Astrocyte (in vitro differentiated cells and primary cell): ENCODE measurements at regions not wholly inside any gene's neighbourhood (a gene's known extent, or its start where the extent isn't known, plus 50 kb on each side); places are given as distances from the start of the nearest gene placed in this dataset.
A peak's percentile ranks its signal among the peaks of the same experiment; 100 is the strongest.

Source experiments
- DNase-seq: peaks from one replicate; pipeline ENCODE4 v3.0.0-alpha.2; 2010; ENCODE audit warnings: low read depth
- FAIRE-seq: peaks from 2 replicates; lab custom pipeline; 2011; peaks lifted over from hg19 to GRCh38; lab: Jason Lieb, UNC
- H2AFZ ChIP-seq: 2 replicates; pipeline ENCODE4 v1.6.0; 2012; ENCODE audit warnings: low read depth, low read length, inconsistent platforms
- H3K27ac ChIP-seq: 2 replicates; pipeline ENCODE4 v1.5.1; 2011; ENCODE audit warnings: low read depth, low read length, inconsistent platforms
- H3K27me3 ChIP-seq: 2 replicates; pipeline ENCODE4 v1.6.0; 2011; ENCODE audit warnings: low read length, inconsistent platforms; ENCODE audit not compliant: insufficient read depth
- H3K36me3 ChIP-seq: 2 replicates; pipeline ENCODE4 v1.5.1; 2011; ENCODE audit warnings: low read length, inconsistent platforms; ENCODE audit not compliant: insufficient read depth
- H3K4me1 ChIP-seq: 2 replicates; pipeline ENCODE4 v1.5.1; 2011; ENCODE audit warnings: low read length, inconsistent platforms; ENCODE audit not compliant: insufficient read depth
- H3K4me2 ChIP-seq: 2 replicates; pipeline ENCODE4 v1.6.0; 2012; ENCODE audit warnings: low read length, inconsistent platforms
- H3K4me3 ChIP-seq: 2 replicates; pipeline ENCODE4 v1.5.1; 2011; ENCODE audit warnings: low read depth, mild to moderate bottlenecking, low read length, inconsistent platforms; ENCODE audit not compliant: insufficient read depth
- H3K79me2 ChIP-seq: 2 replicates; pipeline ENCODE4 v1.6.0; 2012; ENCODE audit warnings: mild to moderate bottlenecking, low read length, inconsistent platforms; ENCODE audit not compliant: insufficient read depth
- H3K9ac ChIP-seq: 2 replicates; pipeline ENCODE4 v1.6.0; 2012; ENCODE audit warnings: mild to moderate bottlenecking, low read length, inconsistent platforms
- H3K9me3 ChIP-seq: 2 replicates; pipeline ENCODE4 v1.5.1; 2012; ENCODE audit warnings: low read depth, mild to moderate bottlenecking, low read length, inconsistent platforms; ENCODE audit not compliant: insufficient read depth
- H4K20me1 ChIP-seq: 2 replicates; pipeline ENCODE4 v1.6.0; 2012; ENCODE audit warnings: low read length, inconsistent platforms; ENCODE audit not compliant: insufficient read depth
- H3K27ac Mint-ChIP-seq: one replicate; pipeline ENCODE4 v1.8.0; 2021; ENCODE audit warnings: mild to moderate bottlenecking, mixed read lengths; ENCODE audit not compliant: unreplicated experiment
- H3K27me3 Mint-ChIP-seq: one replicate; pipeline ENCODE4 v1.8.0; 2021; ENCODE audit warnings: low read depth, mixed read lengths; ENCODE audit not compliant: unreplicated experiment
- H3K36me3 Mint-ChIP-seq: one replicate; pipeline ENCODE4 v1.8.0; 2021; ENCODE audit warnings: low read depth, mixed read lengths; ENCODE audit not compliant: unreplicated experiment
- H3K4me1 Mint-ChIP-seq: one replicate; pipeline ENCODE4 v1.8.0; 2021; ENCODE audit warnings: low read depth, mixed read lengths; ENCODE audit not compliant: unreplicated experiment
- H3K4me3 Mint-ChIP-seq: one replicate; pipeline ENCODE4 v1.8.0; 2021; ENCODE audit warnings: mild to moderate bottlenecking, moderate library complexity, mixed read lengths; ENCODE audit not compliant: unreplicated experiment
- H3K9me3 Mint-ChIP-seq: one replicate; pipeline ENCODE4 v1.8.0; 2021; ENCODE audit warnings: mild to moderate bottlenecking, mixed read lengths; ENCODE audit not compliant: unreplicated experiment
- CTCF ChIP-seq: IDR thresholded peaks from 2 replicates; pipeline ENCODE4 v1.5.1; 2011; ENCODE audit warnings: low read depth, mild to moderate bottlenecking, inconsistent platforms, low read length, moderate library complexity; ENCODE audit not compliant: insufficient read depth
- EZH2 ChIP-seq: IDR thresholded peaks from 2 replicates; pipeline ENCODE4 v1.6.1; 2012; ENCODE audit warnings: mild to moderate bottlenecking, low read length, inconsistent platforms; ENCODE audit not compliant: insufficient read depth

GRCh38 chr16:80367037-80367658, 173.6 kb upstream of the DYNLRB2 start:
- Histone ChIP-seq H2AFZ (no peak overlapping the region), H3K27me3 (no peaks in the 10 kb centered on the region)

GRCh38 chr16:80366023-80366422, 174.8 kb upstream of the DYNLRB2 start:
- no peak overlapping the region for H3K4me3 Mint-ChIP-seq
- Histone ChIP-seq H3K27me3 (no peaks in the 10 kb centered on the region), H2AFZ (no peak overlapping the region), H3K79me2 (no peaks in the 10 kb centered on the region), H3K9me3 (no peaks in the 10 kb centered on the region), H4K20me1 (no peaks in the 10 kb centered on the region), H3K4me3 (no peak overlapping the region), H3K9ac (no peak overlapping the region), H3K4me2 (no peak overlapping the region), H3K27ac (no peak overlapping the region), H3K4me1 (no peaks in the 10 kb centered on the region), H3K36me3 (no peaks in the 10 kb centered on the region)
- H3K36me3 Mint-ChIP-seq: no peaks in the 10 kb centered on the region
- TF ChIP-seq CTCF: no peak
- TF ChIP-seq EZH2: no peak
- H3K27ac Mint-ChIP-seq: no peak overlapping the region
- peaks cover 17% of the 10 kb centered on the region for H3K27me3 Mint-ChIP-seq
- DNase-seq (peak; percentile 22), FAIRE-seq (no peak)
- H3K4me1 Mint-ChIP-seq: peaks cover 1% of the 10 kb centered on the region
- H3K9me3 Mint-ChIP-seq: no peaks in the 10 kb centered on the region

More at GRCh38 chr16:80367037-80367658, 173.6 kb upstream of the DYNLRB2 start:
- no peak overlapping the region for H3K4me3 ChIP-seq
- H3K27ac ChIP-seq: no peak overlapping the region
- no peaks in the 10 kb centered on the region for H3K79me2 ChIP-seq
- no peaks in the 10 kb centered on the region for H3K9me3 Mint-ChIP-seq
- H3K36me3 ChIP-seq: no peaks in the 10 kb centered on the region
- H3K4me3 Mint-ChIP-seq: no peak overlapping the region
- no peaks in the 10 kb centered on the region for H3K4me1 ChIP-seq
- H3K9me3 ChIP-seq: no peaks in the 10 kb centered on the region
- DNase-seq: no peak
- peaks cover 1% of the 10 kb centered on the region for H3K4me1 Mint-ChIP-seq
- H3K4me2 ChIP-seq: no peak overlapping the region
- peaks cover 11% of the 10 kb centered on the region for H3K27me3 Mint-ChIP-seq
- no peak overlapping the region for H3K9ac ChIP-seq
- no peaks in the 10 kb centered on the region for H3K36me3 Mint-ChIP-seq
- H4K20me1 ChIP-seq: no peaks in the 10 kb centered on the region
- H3K27ac Mint-ChIP-seq: no peak overlapping the region
- TF ChIP-seq CTCF (no peak), EZH2 (no peak)
- no peak for FAIRE-seq

GRCh38 chr16:80362816-80363215, 178.0 kb upstream of the DYNLRB2 start:
- no peak overlapping the region for H3K27ac Mint-ChIP-seq
- no peaks in the 10 kb centered on the region for H3K9me3 ChIP-seq
- no peaks in the 10 kb centered on the region for H3K36me3 Mint-ChIP-seq
- FAIRE-seq (no peak), DNase-seq (no peak)
- no peaks in the 10 kb centered on the region for H3K36me3 ChIP-seq
- H3K4me2 ChIP-seq: no peak overlapping the region
- TF ChIP-seq EZH2 (no peak), CTCF (no peak)
- H3K27ac ChIP-seq: no peak overlapping the region
- H3K4me3 ChIP-seq: no peak overlapping the region
- H3K4me1 Mint-ChIP-seq: peaks cover 1% of the 10 kb centered on the region
- H3K4me1 ChIP-seq: no peaks in the 10 kb centered on the region
- no peak overlapping the region for H2AFZ ChIP-seq
- no peaks in the 10 kb centered on the region for H3K79me2 ChIP-seq
- no peak overlapping the region for H3K9ac ChIP-seq
- H4K20me1 ChIP-seq: no peaks in the 10 kb centered on the region
- H3K27me3 Mint-ChIP-seq: peaks cover 19% of the 10 kb centered on the region
- no peaks in the 10 kb centered on the region for H3K27me3 ChIP-seq
- H3K4me3 Mint-ChIP-seq: no peak overlapping the region
- no peaks in the 10 kb centered on the region for H3K9me3 Mint-ChIP-seq
